HCT116 (cell line): ENCODE measurements at regions not wholly inside any gene's neighbourhood (a gene's known extent, or its start where the extent isn't known, plus 50 kb on each side); places are given as distances from the start of the nearest gene placed in this dataset.

Experiments
- ATAC-seq: fragments of 200-7000 bp; cut with Tn5 transposase; 2 replicates; pipeline ENCODE4 v1.9.1; 2020; ENCODE audit warnings: mild to moderate bottlenecking, moderate library complexity
- BruUV-seq: library from RNA; stranded (reverse); fragments of 400-500 nt; replicated peaks from 2 replicates; lab custom pipeline; 2021; lab: Mats Ljungman, UMichigan
- CTCF ChIA-PET: fragments of 300-600 bp; sonication (Branson Sonifier 250); formaldehyde crosslinking; loops from one replicate; lab custom pipeline; 2021; ENCODE audit warnings: antibody characterized with exemption; lab: Charles Lee
- POLR2A ChIA-PET: fragments of 300-600, 350-600 bp; sonication (Branson Sonifier 250); formaldehyde crosslinking; loops from one replicate; lab custom pipeline; 2021; ENCODE audit warnings: antibody characterized with exemption; lab: Charles Lee
- RAD21 ChIA-PET, 2 experiments: fragments of 300-600 bp; sonication (Branson Sonifier 250); formaldehyde crosslinking; loops; one replicate each; lab custom pipeline; 2023; ENCODE audit warnings: low total read pairs in 2 of 2; ENCODE audit not compliant: uncharacterized antibody in 2 of 2, unreplicated experiment in 2 of 2, low non-redundant PET in 1 of 2; lab: Charles Lee
- DNase-seq: peaks from one replicate; pipeline ENCODE4 v3.0.0-alpha.2; 2010; ENCODE audit warnings: low read depth, low spot score
- H2AFZ ChIP-seq: fragments of 200-600 bp; shearing (Covaris generic), sonication (generic); 2 replicates; pipeline ENCODE4 v1.6.1; 2017; ENCODE audit warnings: low read depth, mixed run types, mixed read lengths, antibody characterized with exemption, low read length; ENCODE audit not compliant: poor library complexity, severe bottlenecking
- H3K27ac ChIP-seq: 2 replicates; pipeline ENCODE4 v1.5.1; 2012; ENCODE audit warnings: low read depth, low read length
- H3K27me3 ChIP-seq: fragments of 200-600 bp; sonication (generic); 2 replicates; pipeline ENCODE4 v1.6.1; 2016; ENCODE audit warnings: mixed run types, low read length, mixed read lengths; ENCODE audit not compliant: insufficient read depth
- H3K36me3 ChIP-seq, 2 experiments: fragments of 200-500 bp in 1 of 2; fragments of 200-600 bp in 1 of 2; sonication (Bioruptor generic) in 1 of 2; sonication (generic) in 1 of 2; 2 replicates each; pipeline versions ENCODE4 v1.5.1 to v1.6.1; 2014 to 2016; ENCODE audit warnings: low read length in 2 of 2, inconsistent platforms in 1 of 2, mixed read lengths in 1 of 2, mixed run types in 1 of 2; ENCODE audit not compliant: insufficient read depth in 2 of 2, control insufficient read depth in 1 of 2
- H3K4me1 ChIP-seq, 2 experiments: fragments of 200-600 bp in 1 of 2; sonication (generic) in 1 of 2; 2 replicates each; pipeline versions ENCODE4 v1.5.1 to v1.6.1; 2012 to 2017; ENCODE audit warnings: low read length in 2 of 2, inconsistent platforms in 1 of 2, mild to moderate bottlenecking in 1 of 2, mixed read lengths in 1 of 2, mixed run types in 1 of 2, moderate library complexity in 1 of 2; ENCODE audit not compliant: insufficient read depth in 2 of 2, control insufficient read depth in 1 of 2
- H3K4me2 ChIP-seq: fragments of 200-600 bp; sonication (generic); 2 replicates; pipeline ENCODE4 v1.6.1; 2017; ENCODE audit warnings: mixed run types, low read length, mixed read lengths
- H3K4me3 ChIP-seq, 2 experiments: fragments of 200-600 bp in 1 of 2; sonication (generic) in 1 of 2; replicated peaks in 1 of 2; 2 replicates each; pipeline ENCODE4 v1.5.1; 2011 to 2016; ENCODE audit warnings: low read length in 2 of 2, control low read depth in 1 of 2, low read depth in 1 of 2, mild to moderate bottlenecking in 1 of 2, mixed read lengths in 1 of 2, mixed run types in 1 of 2
- H3K79me2 ChIP-seq: fragments of 200-600 bp; sonication (generic); 2 replicates; pipeline ENCODE4 v1.6.1; 2017; ENCODE audit warnings: mild to moderate bottlenecking, mixed run types, low read length, moderate library complexity, mixed read lengths; ENCODE audit not compliant: insufficient read depth
- H3K9ac ChIP-seq: fragments of 200-600 bp; sonication (generic); 2 replicates; pipeline ENCODE4 v1.6.1; 2016; ENCODE audit warnings: low read length, mixed read lengths
- H3K9me2 ChIP-seq: fragments of 200-600 bp; sonication (generic), shearing (Covaris generic); 2 replicates; pipeline ENCODE4 v1.6.1; 2017; ENCODE audit warnings: mixed run types, mild to moderate bottlenecking, moderate library complexity; ENCODE audit not compliant: insufficient read depth
- H3K9me3 ChIP-seq, 2 experiments: fragments of 200-500 bp in 1 of 2; fragments of 200-600 bp in 1 of 2; sonication (Bioruptor generic) in 1 of 2; sonication (generic) in 1 of 2; 2 replicates each; pipeline ENCODE4 v1.6.1; 2014 to 2017; ENCODE audit warnings: low read length in 2 of 2, mixed read lengths in 2 of 2, inconsistent platforms in 1 of 2, low read depth in 1 of 2, mild to moderate bottlenecking in 1 of 2, mixed run types in 1 of 2, moderate library complexity in 1 of 2; ENCODE audit not compliant: control insufficient read depth in 1 of 2, insufficient read depth in 1 of 2
- H4K20me1 ChIP-seq: fragments of 200-600 bp; sonication (generic), shearing (Covaris generic); 2 replicates; pipeline ENCODE4 v1.6.1; 2017; ENCODE audit warnings: mixed run types, mild to moderate bottlenecking, moderate library complexity; ENCODE audit not compliant: insufficient read depth
- ATF3 ChIP-seq: IDR thresholded peaks from 2 replicates; pipeline ENCODE4 v1.6.1; 2012
- CBX3 ChIP-seq: IDR thresholded peaks from 2 replicates; pipeline ENCODE4 v1.6.1; 2012; ENCODE audit warnings: low read depth
- CEBPB ChIP-seq: IDR thresholded peaks from 2 replicates; pipeline ENCODE4 v1.6.1; 2012; ENCODE audit warnings: low read depth
- EGR1 ChIP-seq: IDR thresholded peaks from 2 replicates; pipeline ENCODE4 v1.6.1; 2012; ENCODE audit warnings: low read depth
- EZH2 ChIP-seq: fragments of 200-600 bp; sonication (generic); IDR thresholded peaks from 2 replicates; pipeline ENCODE4 v1.6.1; 2017; ENCODE audit warnings: antibody characterized with exemption, mixed run types
- EZH2phosphoT487 ChIP-seq: fragments of 200-600 bp; IDR thresholded peaks from 2 replicates; pipeline ENCODE4 v1.6.1; 2018; ENCODE audit warnings: antibody characterized with exemption, borderline replicate concordance
- JUND ChIP-seq: IDR thresholded peaks from 2 replicates; pipeline ENCODE4 v1.6.1; 2012
- POLR2A ChIP-seq: IDR thresholded peaks from 2 replicates; pipeline ENCODE4 v1.7.0; 2011; ENCODE audit warnings: borderline replicate concordance; ENCODE audit not compliant: insufficient read depth, insufficient read length; ENCODE audit errors: extremely low read depth
- POLR2AphosphoS5 ChIP-seq: IDR thresholded peaks from 2 replicates; pipeline ENCODE4 v1.6.1; 2011; ENCODE audit warnings: mild to moderate bottlenecking, low read depth, low read length, moderate library complexity
- RAD21 ChIP-seq: IDR thresholded peaks from 2 replicates; pipeline ENCODE4 v1.6.1; 2012; ENCODE audit warnings: low read depth, mild to moderate bottlenecking
- SP1 ChIP-seq: IDR thresholded peaks from 2 replicates; pipeline ENCODE4 v1.6.1; 2012; ENCODE audit warnings: low read depth
- TCF7L2 ChIP-seq: IDR thresholded peaks from 2 replicates; pipeline ENCODE4 v1.7.0; 2011; ENCODE audit warnings: borderline replicate concordance, inconsistent platforms; ENCODE audit not compliant: insufficient read depth, insufficient read length; ENCODE audit errors: extremely low read depth
- YY1 ChIP-seq: IDR thresholded peaks from 2 replicates; pipeline ENCODE4 v1.6.1; 2011; ENCODE audit warnings: low read length, low read depth, moderate library complexity, mild to moderate bottlenecking; ENCODE audit not compliant: insufficient replicate concordance; ENCODE audit errors: extremely low read depth
- ZFX ChIP-seq: fragments of 450-650 bp; IDR thresholded peaks from 2 replicates; pipeline ENCODE4 v1.6.1; 2017
- intact Hi-C: fragments of 100-400 bp; cut with micrococcal nuclease; formaldehyde crosslinking; loops from 2 replicates; pipeline ENCODE4 v1.10.0; 2022
- TF ChIP-seq, protein P1 (sequence below): IDR thresholded peaks from 2 replicates; pipeline ENCODE4 v1.6.1; 2011; ENCODE audit warnings: mild to moderate bottlenecking, low read length, moderate library complexity; ENCODE audit not compliant: insufficient replicate concordance; ENCODE audit errors: extremely low read depth
- TF ChIP-seq, protein P2 (sequence below), 3 experiments: fragments of 200-600 bp in 1 of 3; sonication (generic) in 1 of 3; IDR thresholded peaks in 2 of 3; conservative IDR thresholded peaks in 1 of 3; 2 replicates each; pipeline ENCODE4 v1.5.1; 2012 to 2017; ENCODE audit warnings: low read depth in 2 of 3, low read length in 2 of 3, antibody characterized with exemption in 1 of 3, borderline replicate concordance in 1 of 3, control low read depth in 1 of 3, mild to moderate bottlenecking in 1 of 3, mixed read lengths in 1 of 3, mixed run types in 1 of 3, moderate library complexity in 1 of 3; ENCODE audit not compliant: insufficient read depth in 1 of 3

GRCh38 chr18:67621906-67622305 is 105.4 kb upstream of the DSEL start:
- Histone ChIP-seq H3K4me1 (no peaks in the 10 kb centered on the region), H4K20me1 (no peaks in the 10 kb centered on the region)
- BruUV-seq: no TSS peak

DNA sequence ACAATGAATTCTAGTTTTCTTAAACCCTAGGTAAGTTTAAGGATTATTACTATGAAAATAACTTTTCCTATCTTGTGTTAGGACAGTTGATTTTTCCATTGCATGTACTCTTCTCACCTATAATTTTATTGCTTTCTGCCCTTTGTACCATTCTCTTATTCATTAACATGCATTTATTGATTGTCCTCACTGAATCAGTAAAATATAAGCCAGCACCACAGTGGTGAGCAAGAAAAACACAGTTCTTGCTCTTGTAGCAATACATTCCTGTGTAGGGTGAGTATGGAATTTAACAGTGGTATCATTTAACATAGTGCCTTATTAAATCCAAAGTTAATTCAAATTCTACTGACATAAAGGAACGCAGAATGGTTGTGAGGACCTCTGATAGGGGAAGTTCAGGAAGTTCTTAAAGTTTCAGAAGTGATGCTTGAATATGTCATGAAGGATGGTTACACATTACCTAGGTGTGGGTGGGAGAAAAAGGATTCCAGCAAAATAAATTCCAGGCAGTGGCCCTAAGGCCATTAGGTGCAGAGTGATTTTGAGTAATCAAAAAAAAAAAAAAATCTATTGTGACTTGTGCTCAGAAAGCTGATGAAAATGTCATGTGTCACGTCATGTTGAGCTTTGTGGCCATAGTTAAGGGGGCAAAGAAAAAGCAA is 104.7 kb upstream of the DSEL start:
- intact Hi-C loops: no loop called here
- POLR2A ChIA-PET: no interaction called here
- peaks cover 12 to 19% of the 10 kb centered on the region in 2 experiments; a peak in 2 of 4 replicates for H3K9me3 ChIP-seq
- CTCF ChIA-PET: no interaction called here
- no peak overlapping the region for H3K9ac ChIP-seq
- no peaks in the 10 kb centered on the region for H3K27me3 ChIP-seq
- no peak overlapping the region for H3K27ac ChIP-seq
- no peaks in the 10 kb centered on the region for H3K4me1 ChIP-seq
- no peaks in the 10 kb centered on the region for H3K79me2 ChIP-seq
- H3K4me2 ChIP-seq: no peak overlapping the region
- no peak for DNase-seq
- H2AFZ ChIP-seq: no peak overlapping the region
- no peaks in the 10 kb centered on the region for H4K20me1 ChIP-seq
- H3K36me3 ChIP-seq: no peaks in the 10 kb centered on the region
- RAD21 ChIA-PET: no interaction called here
- no peak overlapping the region for H3K4me3 ChIP-seq
- no peak for ATAC-seq
- no peaks in the 10 kb centered on the region for H3K9me2 ChIP-seq
- BruUV-seq: no TSS peak
- no peak for TF ChIP-seq JUND
- TF ChIP-seq TCF7L2: no peak
- no peak for TF ChIP-seq SP1
- TF ChIP-seq, protein P1, sequence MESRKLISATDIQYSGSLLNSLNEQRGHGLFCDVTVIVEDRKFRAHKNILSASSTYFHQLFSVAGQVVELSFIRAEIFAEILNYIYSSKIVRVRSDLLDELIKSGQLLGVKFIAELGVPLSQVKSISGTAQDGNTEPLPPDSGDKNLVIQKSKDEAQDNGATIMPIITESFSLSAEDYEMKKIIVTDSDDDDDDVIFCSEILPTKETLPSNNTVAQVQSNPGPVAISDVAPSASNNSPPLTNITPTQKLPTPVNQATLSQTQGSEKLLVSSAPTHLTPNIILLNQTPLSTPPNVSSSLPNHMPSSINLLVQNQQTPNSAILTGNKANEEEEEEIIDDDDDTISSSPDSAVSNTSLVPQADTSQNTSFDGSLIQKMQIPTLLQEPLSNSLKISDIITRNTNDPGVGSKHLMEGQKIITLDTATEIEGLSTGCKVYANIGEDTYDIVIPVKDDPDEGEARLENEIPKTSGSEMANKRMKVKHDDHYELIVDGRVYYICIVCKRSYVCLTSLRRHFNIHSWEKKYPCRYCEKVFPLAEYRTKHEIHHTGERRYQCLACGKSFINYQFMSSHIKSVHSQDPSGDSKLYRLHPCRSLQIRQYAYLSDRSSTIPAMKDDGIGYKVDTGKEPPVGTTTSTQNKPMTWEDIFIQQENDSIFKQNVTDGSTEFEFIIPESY: no peak
- TF ChIP-seq ATF3: no peak
- TF ChIP-seq CEBPB: no peak
- TF ChIP-seq ZFX: no peak
- no peak for TF ChIP-seq EZH2
- no peak for TF ChIP-seq YY1
- TF ChIP-seq EZH2phosphoT487: no peak
- no peak for TF ChIP-seq POLR2AphosphoS5

More at GRCh38 chr18:67621906-67622305, 105.4 kb upstream of the DSEL start:
- ChIA-PET POLR2A (no interaction called here), RAD21 (no interaction called here), CTCF (no interaction called here)
- no peak overlapping the region for H3K4me2 ChIP-seq
- ATAC-seq (no peak), DNase-seq (no peak)
- intact Hi-C loops: no loop called here
- H3K27me3 ChIP-seq: no peaks in the 10 kb centered on the region
- TF ChIP-seq RAD21: no peak
- TF ChIP-seq CBX3: no peak
- no peak for TF ChIP-seq POLR2AphosphoS5
- TF ChIP-seq EZH2phosphoT487: no peak
- no peak for TF ChIP-seq EGR1
- TF ChIP-seq, protein P2, sequence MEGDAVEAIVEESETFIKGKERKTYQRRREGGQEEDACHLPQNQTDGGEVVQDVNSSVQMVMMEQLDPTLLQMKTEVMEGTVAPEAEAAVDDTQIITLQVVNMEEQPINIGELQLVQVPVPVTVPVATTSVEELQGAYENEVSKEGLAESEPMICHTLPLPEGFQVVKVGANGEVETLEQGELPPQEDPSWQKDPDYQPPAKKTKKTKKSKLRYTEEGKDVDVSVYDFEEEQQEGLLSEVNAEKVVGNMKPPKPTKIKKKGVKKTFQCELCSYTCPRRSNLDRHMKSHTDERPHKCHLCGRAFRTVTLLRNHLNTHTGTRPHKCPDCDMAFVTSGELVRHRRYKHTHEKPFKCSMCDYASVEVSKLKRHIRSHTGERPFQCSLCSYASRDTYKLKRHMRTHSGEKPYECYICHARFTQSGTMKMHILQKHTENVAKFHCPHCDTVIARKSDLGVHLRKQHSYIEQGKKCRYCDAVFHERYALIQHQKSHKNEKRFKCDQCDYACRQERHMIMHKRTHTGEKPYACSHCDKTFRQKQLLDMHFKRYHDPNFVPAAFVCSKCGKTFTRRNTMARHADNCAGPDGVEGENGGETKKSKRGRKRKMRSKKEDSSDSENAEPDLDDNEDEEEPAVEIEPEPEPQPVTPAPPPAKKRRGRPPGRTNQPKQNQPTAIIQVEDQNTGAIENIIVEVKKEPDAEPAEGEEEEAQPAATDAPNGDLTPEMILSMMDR (IDR thresholded peaks at IDR 0.05 in 2 of 3, conservative IDR thresholded peaks at IDR 0.05 in 1 of 3; ENCODE audit: borderline replicate concordance in 1 of 3, insufficient read depth in 1 of 3, low read depth in 2 of 3, low read length in 2 of 3): no peak
- TF ChIP-seq JUND: no peak
- no peak for TF ChIP-seq SP1
- no peak for TF ChIP-seq POLR2A
- no peaks in the 10 kb centered on the region for H3K9me2 ChIP-seq
- H3K4me3 ChIP-seq: no peak overlapping the region
- no peak overlapping the region for H3K27ac ChIP-seq
- no peaks in the 10 kb centered on the region for H3K79me2 ChIP-seq
- peaks cover 12 to 16% of the 10 kb centered on the region in 2 experiments; a peak in 2 of 4 replicates for H3K9me3 ChIP-seq
- no peaks in the 10 kb centered on the region for H3K36me3 ChIP-seq
- no peak overlapping the region for H2AFZ ChIP-seq
- no peak overlapping the region for H3K9ac ChIP-seq
